BLaER1 (cell line): ENCODE measurements at regions not wholly inside any gene's neighbourhood (a gene's known extent, or its start where the extent isn't known, plus 50 kb on each side); places are given as distances from the start of the nearest gene placed in this dataset.
A peak's percentile ranks its signal among the peaks of the same experiment; 100 is the strongest.
"Not testable (repeated sequence)": the region's sequence is repeated elsewhere in the genome, so short reads cannot be mapped to it uniquely, and the experiment has no call there.

Experiments
- H3K27ac ChIP-seq: shearing (Covaris generic); formaldehyde crosslinking; 2 replicates; pipeline ENCODE4 v1.8.1; 2022
- H3K27me3 ChIP-seq: shearing (Covaris generic); formaldehyde crosslinking; 2 replicates; pipeline ENCODE4 v1.8.1; 2022
- H3K36me3 ChIP-seq: shearing (Covaris generic); formaldehyde crosslinking; 2 replicates; pipeline ENCODE4 v1.8.1; 2022
- H3K4me1 ChIP-seq: shearing (Covaris generic); formaldehyde crosslinking; 2 replicates; pipeline ENCODE4 v1.8.1; 2022
- H3K4me2 ChIP-seq: shearing (Covaris generic); formaldehyde crosslinking; 2 replicates; pipeline ENCODE4 v1.8.1; 2022
- H3K4me3 ChIP-seq: shearing (Covaris generic); formaldehyde crosslinking; 2 replicates; pipeline ENCODE4 v1.8.1; 2022
- H3K9ac ChIP-seq: shearing (Covaris generic); formaldehyde crosslinking; 2 replicates; pipeline ENCODE4 v1.8.1; 2022
- H3K9me3 ChIP-seq: shearing (Covaris generic); formaldehyde crosslinking; 2 replicates; pipeline ENCODE4 v1.8.1; 2022
- H4K20me1 ChIP-seq: shearing (Covaris generic); formaldehyde crosslinking; 2 replicates; pipeline ENCODE4 v1.8.1; 2022
- Cebpa-rat ChIP-seq: shearing (Covaris generic); IDR thresholded peaks from 2 replicates; pipeline ENCODE4 v1.8.1; 2022

DNA sequence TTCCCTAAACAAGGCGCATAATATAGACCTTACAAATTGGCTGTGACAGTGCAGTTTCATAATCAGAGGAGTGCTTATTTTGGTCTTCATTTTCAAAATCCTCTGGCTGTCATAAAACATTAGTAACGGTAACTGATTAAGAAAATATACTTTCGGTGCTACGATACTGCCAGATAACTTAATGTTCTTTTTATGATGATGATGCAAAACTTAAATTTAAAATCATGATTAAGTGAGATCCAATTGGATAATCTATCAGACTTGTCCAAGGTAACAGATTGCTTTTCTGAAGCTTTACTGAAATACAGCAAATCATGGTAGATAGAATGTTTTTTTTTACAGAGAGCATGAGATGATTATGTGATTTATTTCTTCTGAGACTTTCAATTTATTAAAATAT, 364.2 kb upstream of the CNTN3 start:
- H3K27ac ChIP-seq: no peak overlapping the region
- no peaks in the 10 kb centered on the region for H3K27me3 ChIP-seq
- H3K4me2 ChIP-seq: no peak overlapping the region
- no peak overlapping the region for H3K9ac ChIP-seq
- 0 out of 2 replicates have a peak, but pooled peaks cover 7% of the 10 kb centered on the region for H3K4me1 ChIP-seq
- no peak overlapping the region for H3K4me3 ChIP-seq
- H3K9me3 ChIP-seq: no peaks in the 10 kb centered on the region
- H4K20me1 ChIP-seq: no peaks in the 10 kb centered on the region
- no peaks in the 10 kb centered on the region for H3K36me3 ChIP-seq
- TF ChIP-seq Cebpa-rat: no peak

DNA sequence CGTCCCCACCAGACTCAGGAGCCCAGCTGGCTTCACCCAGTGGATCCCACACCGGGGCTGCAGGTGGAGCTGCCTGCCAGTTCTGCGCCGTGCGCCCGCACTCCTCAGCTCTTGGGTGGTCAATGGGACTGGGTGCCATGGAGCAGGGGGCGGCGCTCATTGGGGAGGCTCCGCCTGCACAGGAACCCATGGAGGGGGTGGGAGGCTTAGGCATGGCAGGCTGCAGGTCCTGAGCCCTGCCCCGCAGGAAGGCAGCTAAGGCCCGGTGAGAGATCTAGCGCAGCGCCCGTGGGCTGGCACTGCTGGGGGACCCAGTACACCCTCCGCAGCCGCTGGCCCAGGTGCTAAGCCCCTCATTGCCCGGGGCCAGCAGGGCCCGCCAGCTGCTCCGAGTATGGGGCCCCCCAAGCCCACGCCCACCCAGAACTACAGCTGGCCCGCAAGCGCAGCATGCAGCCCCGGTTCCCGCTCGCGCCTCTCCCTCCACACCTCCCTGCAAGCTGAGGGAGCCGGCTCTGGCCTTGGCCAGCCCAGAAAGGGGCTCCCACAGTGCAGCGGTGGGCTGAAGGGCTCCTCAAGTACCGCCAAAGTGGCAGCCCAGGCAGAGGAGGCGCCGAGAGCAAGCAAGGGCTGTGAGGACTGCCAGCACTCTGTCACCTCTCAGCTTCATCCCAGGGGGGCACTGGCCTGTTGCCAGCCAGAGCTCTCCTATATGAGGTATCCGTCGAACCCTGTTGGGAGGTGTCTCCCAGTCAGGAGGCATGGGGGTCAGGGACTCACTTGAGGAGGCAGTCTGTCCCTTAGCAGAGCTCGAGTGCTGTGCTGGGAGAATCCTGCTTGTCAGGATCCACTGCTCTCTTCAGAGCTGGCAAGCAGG, 370.8 kb upstream of the CNTN3 start:
- not testable (repeated sequence) for H3K36me3 ChIP-seq, H3K9ac ChIP-seq, H3K27ac ChIP-seq, H3K4me3 ChIP-seq, H3K4me1 ChIP-seq, H3K4me2 ChIP-seq, H4K20me1 ChIP-seq, H3K27me3 ChIP-seq
- H3K9me3 ChIP-seq: peaks cover 11% of the 10 kb centered on the region

DNA sequence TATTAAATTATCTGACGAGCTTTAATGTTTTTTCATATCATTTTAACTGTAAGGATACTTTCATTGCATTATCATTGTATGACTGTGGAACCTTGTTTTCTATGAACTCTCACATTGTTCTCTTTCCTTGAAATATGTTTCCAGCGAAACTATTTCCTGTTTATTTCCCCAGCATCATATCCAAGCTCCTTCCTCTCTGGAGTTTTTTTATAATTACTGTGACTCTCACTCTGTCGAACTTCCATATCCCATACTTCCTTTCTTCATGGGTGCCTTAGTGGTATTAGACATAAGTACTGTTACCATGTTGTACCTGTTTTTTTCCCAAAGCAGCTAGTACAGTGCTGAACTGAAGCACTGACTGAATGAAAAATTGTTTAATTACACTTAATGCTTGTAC, 373.6 kb upstream of the CNTN3 start:
- Histone ChIP-seq H3K9me3 (peaks cover 11% of the 10 kb centered on the region), H3K4me1 (no peaks in the 10 kb centered on the region), H3K4me2 (no peak overlapping the region), H4K20me1 (no peaks in the 10 kb centered on the region), H3K27me3 (no peaks in the 10 kb centered on the region), H3K27ac (no peak overlapping the region), H3K9ac (no peak overlapping the region), H3K36me3 (no peaks in the 10 kb centered on the region), H3K4me3 (no peak overlapping the region)
- no peak for TF ChIP-seq Cebpa-rat

DNA sequence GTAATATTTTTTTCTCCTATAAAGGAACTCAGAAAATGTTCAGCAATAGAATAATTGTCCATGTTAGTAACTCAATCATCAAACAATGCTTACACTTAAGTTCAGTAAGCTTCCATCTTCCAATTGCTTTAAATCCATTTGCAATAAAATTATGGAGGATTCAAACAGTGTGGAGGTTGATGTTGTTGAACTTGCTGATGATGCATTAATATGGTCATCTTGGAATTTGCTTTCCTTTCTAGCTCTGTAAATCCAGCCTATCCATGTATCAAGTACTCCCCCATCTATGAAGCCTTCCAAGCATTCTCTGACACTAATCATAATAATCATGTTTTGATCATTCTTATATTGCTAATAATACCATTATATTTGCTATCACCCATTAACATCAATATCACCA, 378.4 kb upstream of the CNTN3 start:
- Histone ChIP-seq H3K36me3 (no peaks in the 10 kb centered on the region), H3K9ac (no peak overlapping the region), H3K4me2 (no peak overlapping the region), H3K9me3 (no peaks in the 10 kb centered on the region), H4K20me1 (no peaks in the 10 kb centered on the region), H3K4me1 (no peaks in the 10 kb centered on the region), H3K27me3 (no peaks in the 10 kb centered on the region), H3K4me3 (no peak overlapping the region), H3K27ac (no peak overlapping the region)
- TF ChIP-seq Cebpa-rat: no peak

DNA sequence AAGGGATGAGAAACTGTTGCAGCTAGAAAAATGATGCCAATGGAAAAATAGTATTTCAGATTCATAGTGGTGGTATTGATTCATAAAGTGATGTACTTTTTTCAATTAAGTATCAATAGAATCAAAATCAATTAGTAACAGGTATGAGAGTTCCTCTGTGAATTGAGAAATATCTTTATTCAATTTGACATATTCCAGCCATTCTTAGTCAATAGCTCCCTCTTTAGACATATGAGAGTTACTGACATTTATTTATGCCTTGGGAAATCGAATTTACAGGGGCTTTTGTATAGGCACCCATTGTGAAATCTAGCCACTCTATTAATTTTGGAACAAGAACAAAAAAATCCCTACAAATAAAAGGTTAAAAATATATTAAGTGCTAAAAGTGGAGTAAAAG, 386.9 kb upstream of the CNTN3 start:
- TF ChIP-seq Cebpa-rat: no peak
- Histone ChIP-seq H3K27ac (no peak overlapping the region), H3K9me3 (no peaks in the 10 kb centered on the region), H3K27me3 (no peaks in the 10 kb centered on the region), H3K4me3 (no peak overlapping the region), H3K36me3 (no peaks in the 10 kb centered on the region), H4K20me1 (no peaks in the 10 kb centered on the region), H3K4me2 (no peak overlapping the region), H3K9ac (no peak overlapping the region), H3K4me1 (no peaks in the 10 kb centered on the region)

DNA sequence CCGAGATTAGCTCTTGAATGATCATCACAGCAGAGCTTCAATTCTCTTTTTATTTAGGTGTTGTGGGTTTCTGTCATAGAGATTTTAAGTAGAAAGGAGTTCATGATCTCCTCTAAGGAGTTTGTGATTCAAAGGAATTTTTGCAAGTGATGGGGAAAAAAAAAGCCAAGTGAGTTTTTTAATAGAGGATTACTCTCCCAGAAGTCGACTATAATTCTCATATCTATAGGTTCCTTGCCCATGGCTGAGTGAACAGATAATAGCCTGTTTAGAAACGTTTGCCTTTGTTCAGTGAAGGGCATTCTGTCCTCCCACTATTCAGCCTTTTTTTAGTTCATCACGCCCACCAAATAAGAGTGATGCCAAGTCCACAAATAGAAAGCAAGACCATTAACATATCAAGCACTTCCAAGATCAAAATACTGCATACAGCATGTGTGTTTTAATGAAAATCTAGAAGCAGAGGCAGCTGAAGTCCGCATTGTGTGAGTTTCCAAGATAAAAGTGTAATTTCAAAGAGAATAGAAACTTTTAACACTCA, 398.4 kb upstream of the CNTN3 start:
- Histone ChIP-seq H3K4me2 (no peak overlapping the region), H4K20me1 (no peaks in the 10 kb centered on the region), H3K4me1 (no peaks in the 10 kb centered on the region), H3K27me3 (no peaks in the 10 kb centered on the region), H3K27ac (no peak overlapping the region), H3K9me3 (no peaks in the 10 kb centered on the region), H3K9ac (no peak overlapping the region), H3K36me3 (no peaks in the 10 kb centered on the region), H3K4me3 (no peak overlapping the region)
- TF ChIP-seq Cebpa-rat: no peak

- Histone ChIP-seq H3K27me3 (no peaks in the 10 kb centered on the region), H3K4me3 (no peak overlapping the region), H3K4me2 (no peak overlapping the region), H3K9ac (no peak overlapping the region), H3K4me1 (no peaks in the 10 kb centered on the region), H3K36me3 (no peaks in the 10 kb centered on the region), H4K20me1 (no peaks in the 10 kb centered on the region), H3K27ac (no peak overlapping the region), H3K9me3 (no peaks in the 10 kb centered on the region)
- no peak for TF ChIP-seq Cebpa-rat
These were observed 399.5 kb upstream of the CNTN3 start for GRCh38 chr3:75014008-75014407.

DNA sequence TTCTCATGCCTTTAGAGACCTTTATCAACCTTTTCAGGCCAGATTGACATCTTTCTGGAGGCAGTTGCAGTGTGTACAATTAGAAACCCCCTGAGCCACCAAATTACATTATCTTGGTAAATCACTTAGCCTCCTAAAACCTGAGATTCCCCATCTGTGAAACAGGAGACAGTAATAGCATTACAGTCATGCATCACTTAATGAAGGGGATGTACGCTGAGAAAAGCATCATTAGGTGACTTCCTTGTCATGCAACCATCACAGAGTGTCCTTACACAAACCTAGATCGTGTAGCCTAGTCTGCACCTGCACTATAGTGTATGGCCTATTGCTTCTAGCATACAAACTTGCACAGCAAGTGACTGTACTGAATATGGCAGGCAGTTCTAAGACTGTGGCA, 400.8 kb upstream of the CNTN3 start:
- Histone ChIP-seq H3K27ac (no peak overlapping the region), H3K27me3 (no peaks in the 10 kb centered on the region), H3K4me2 (no peak overlapping the region), H3K4me3 (no peak overlapping the region), H3K36me3 (no peaks in the 10 kb centered on the region), H3K4me1 (no peaks in the 10 kb centered on the region), H3K9ac (no peak overlapping the region), H3K9me3 (no peaks in the 10 kb centered on the region), H4K20me1 (no peaks in the 10 kb centered on the region)
- no peak for TF ChIP-seq Cebpa-rat

DNA sequence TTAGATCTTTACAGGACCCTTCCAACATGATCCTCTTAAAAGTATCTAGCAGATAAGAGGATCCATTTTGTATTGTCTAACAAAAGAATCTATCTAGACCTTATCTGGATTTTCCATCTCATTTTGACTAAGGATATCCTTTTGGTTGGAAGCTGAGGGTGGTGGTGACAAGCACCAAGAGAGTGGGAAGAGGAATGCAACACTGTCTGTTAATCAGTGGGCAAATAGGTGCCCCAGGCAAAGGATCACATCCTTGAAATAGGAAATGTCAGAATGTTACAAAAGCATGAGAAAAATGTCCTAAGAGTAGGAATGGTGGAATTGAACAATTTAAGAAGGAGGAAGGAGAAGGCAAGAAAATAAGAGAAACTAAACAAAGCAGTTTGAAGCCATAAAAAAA, 420.7 kb upstream of the CNTN3 start:
- no peak overlapping the region for H3K4me3 ChIP-seq
- H3K9ac ChIP-seq: no peak overlapping the region
- no peak overlapping the region for H3K27ac ChIP-seq
- no peak for TF ChIP-seq Cebpa-rat
- no peaks in the 10 kb centered on the region for H4K20me1 ChIP-seq
- no peaks in the 10 kb centered on the region for H3K36me3 ChIP-seq
- H3K4me2 ChIP-seq: no peak overlapping the region
- no peaks in the 10 kb centered on the region for H3K4me1 ChIP-seq
- H3K9me3 ChIP-seq: 0 out of 2 replicates have a peak, but pooled peaks cover 5% of the 10 kb centered on the region
- H3K27me3 ChIP-seq: no peaks in the 10 kb centered on the region

DNA sequence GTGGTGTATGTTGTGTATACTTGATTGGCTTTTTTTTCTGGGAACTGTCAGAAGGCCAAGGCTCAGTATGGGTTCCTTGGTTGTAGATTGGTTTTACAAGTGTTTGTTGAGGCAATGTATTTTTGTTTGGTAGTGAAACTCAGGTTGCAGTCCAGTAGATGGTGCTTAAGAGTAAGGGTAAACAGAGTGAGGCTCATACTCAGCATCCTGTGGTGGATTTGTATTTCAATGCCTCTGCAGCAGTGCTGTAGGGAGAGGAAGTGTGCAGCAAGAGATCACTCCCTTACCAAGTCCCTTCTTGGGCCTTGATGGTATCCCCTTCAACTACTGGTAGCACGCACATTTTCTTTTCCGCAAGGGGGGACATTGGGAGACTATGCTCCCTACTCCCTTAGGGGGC, 428.5 kb upstream of the CNTN3 start:
- no peaks in the 10 kb centered on the region for H3K27me3 ChIP-seq
- 0 out of 2 replicates have a peak overlapping the region, but pooled peaks have one; percentile 8 for H3K4me2 ChIP-seq
- no peak for TF ChIP-seq Cebpa-rat

More for the DNA sequence above, 428.5 kb upstream of the CNTN3 start:
- H3K27ac ChIP-seq: no peak overlapping the region
- H3K9ac ChIP-seq: no peak overlapping the region
- peaks cover 69% of the 10 kb centered on the region for H3K9me3 ChIP-seq
- no peaks in the 10 kb centered on the region for H4K20me1 ChIP-seq
- no peak overlapping the region for H3K4me3 ChIP-seq
- 0 out of 2 replicates have a peak, but pooled peaks cover 8% of the 10 kb centered on the region for H3K36me3 ChIP-seq
- peaks cover 15% of the 10 kb centered on the region for H3K4me1 ChIP-seq
